ENCODE measurements at regions not wholly inside any gene's neighbourhood (a gene's known extent, or its start where the extent isn't known, plus 50 kb on each side); places are given as distances from the start of the nearest gene placed in this dataset.
"Not testable (repeated sequence)": the region's sequence is repeated elsewhere in the genome, so short reads cannot be mapped to it uniquely, and the experiment has no call there.

DNA sequence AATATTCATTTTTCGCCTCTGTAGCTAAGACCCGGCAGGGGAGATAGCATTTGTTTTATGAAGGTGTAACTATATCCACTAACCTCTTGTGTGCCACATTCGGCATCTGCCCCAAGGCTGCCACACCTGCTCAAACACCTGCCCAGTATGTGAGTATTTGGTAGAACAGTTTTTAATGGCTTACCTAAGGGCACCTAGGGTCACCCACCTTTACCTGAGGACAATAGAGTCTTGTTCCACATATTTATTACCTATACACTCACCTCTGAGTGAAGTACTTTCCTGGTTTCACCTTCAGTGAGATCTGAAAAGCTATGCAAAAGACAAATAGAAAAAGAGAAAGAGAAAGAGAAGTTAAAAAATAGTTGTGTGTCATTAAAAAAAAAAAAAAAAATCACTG lies 68.0 kb upstream of the PIP5K1B start:
- Histone ChIP-seq H3K9me3 (no peaks in the 10 kb centered on the region), H3K36me3 (ENCODE audit: low read depth) (no peaks in the 10 kb centered on the region), H3K4me3 (no peak overlapping the region), H3K4me1 (ENCODE audit: low read depth) (no peaks in the 10 kb centered on the region)
- peak; percentile 92 for ATAC-seq
- DNase-seq = peak; percentile 38 to 65 (median 57)
- TF ChIP-seq, protein P1, sequence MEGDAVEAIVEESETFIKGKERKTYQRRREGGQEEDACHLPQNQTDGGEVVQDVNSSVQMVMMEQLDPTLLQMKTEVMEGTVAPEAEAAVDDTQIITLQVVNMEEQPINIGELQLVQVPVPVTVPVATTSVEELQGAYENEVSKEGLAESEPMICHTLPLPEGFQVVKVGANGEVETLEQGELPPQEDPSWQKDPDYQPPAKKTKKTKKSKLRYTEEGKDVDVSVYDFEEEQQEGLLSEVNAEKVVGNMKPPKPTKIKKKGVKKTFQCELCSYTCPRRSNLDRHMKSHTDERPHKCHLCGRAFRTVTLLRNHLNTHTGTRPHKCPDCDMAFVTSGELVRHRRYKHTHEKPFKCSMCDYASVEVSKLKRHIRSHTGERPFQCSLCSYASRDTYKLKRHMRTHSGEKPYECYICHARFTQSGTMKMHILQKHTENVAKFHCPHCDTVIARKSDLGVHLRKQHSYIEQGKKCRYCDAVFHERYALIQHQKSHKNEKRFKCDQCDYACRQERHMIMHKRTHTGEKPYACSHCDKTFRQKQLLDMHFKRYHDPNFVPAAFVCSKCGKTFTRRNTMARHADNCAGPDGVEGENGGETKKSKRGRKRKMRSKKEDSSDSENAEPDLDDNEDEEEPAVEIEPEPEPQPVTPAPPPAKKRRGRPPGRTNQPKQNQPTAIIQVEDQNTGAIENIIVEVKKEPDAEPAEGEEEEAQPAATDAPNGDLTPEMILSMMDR (IDR thresholded peaks at IDR 0.05) = no peak
- intact Hi-C loops (cut with DNase I, micrococcal nuclease) = no loop called here

DNA sequence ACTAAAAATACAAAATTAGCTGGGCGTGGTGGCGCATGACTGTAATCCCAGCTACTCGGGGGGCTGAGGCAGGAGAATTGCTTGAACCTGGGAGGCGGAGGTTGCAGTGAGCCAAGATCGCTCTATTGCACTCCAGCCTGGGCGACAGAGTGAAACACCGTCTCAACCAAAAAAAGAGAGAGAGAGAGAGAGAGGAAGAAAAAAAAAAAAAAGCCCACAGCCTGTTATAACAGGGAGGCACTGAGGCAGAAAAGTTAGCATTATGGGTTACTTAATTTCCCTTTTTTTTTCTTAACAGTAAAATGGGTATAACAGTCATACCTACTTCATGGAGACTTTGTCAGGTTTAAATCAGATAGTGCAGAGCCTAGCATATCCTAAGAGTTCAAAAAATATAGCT lies 65.8 kb upstream of the PIP5K1B start:
- intact Hi-C loops (cut with DNase I, micrococcal nuclease); H3K9me3 ChIP-seq; H3K36me3 ChIP-seq (ENCODE audit: low read depth); H3K4me1 ChIP-seq (ENCODE audit: low read depth); H3K4me3 ChIP-seq; ATAC-seq; DNase-seq: not testable (repeated sequence)

DNA sequence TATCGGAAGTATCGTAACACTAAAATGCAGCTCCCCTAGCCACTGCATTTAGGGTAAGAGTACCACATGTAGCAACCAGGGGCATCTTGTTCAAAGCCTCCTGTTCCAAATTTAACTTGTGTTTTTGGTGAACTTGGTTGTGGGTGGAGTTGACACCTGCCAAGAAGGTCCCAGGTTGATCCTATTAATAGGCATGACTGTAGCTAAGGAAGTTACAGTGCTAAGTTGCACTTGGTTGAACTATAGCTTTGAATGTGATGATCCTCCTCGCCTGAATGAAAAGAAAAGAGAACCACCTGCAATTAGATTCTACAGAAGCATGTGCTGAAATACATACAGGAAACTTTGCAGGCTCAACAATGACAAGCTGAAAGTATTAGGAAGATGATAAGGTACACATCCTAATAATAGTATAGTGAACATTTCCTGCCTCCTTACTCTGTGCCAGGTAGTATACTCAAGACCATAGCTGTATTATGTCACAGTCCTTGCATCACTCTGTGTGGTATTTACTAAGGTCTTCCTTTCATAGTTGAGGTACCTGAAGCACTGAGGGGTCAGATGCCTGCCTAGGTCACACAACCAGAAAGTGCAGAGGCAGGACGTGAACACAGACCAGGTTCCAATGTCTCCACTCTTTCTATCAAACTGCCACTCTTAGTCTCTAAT lies 64.5 kb upstream of the PIP5K1B start:
- Histone ChIP-seq H3K4me3 (no peak overlapping the region), H3K9me3 (no peaks in the 10 kb centered on the region), H3K4me1 (ENCODE audit: low read depth) (no peaks in the 10 kb centered on the region), H3K36me3 (ENCODE audit: low read depth) (no peaks in the 10 kb centered on the region)
- intact Hi-C loops (cut with DNase I, micrococcal nuclease) = no loop called here
- no peak for DNase-seq
- ATAC-seq = peak; percentile 25
- TF ChIP-seq, protein P1 (IDR thresholded peaks at IDR 0.05) = no peak

GRCh38 chr9:68643901-68644809 lies 60.9 kb upstream of the PIP5K1B start:
- DNase-seq (no peak), ATAC-seq (peak; percentile 50)
- no peaks in the 10 kb centered on the region for H3K9me3 ChIP-seq
- intact Hi-C loops (cut with DNase I, micrococcal nuclease) = no loop called here
- no peaks in the 10 kb centered on the region for H3K36me3 ChIP-seq (ENCODE audit: low read depth)
- no peaks in the 10 kb centered on the region for H3K4me1 ChIP-seq (ENCODE audit: low read depth)
- TF ChIP-seq, protein P1 (IDR thresholded peaks at IDR 0.05) = no peak
- H3K4me3 ChIP-seq = no peak overlapping the region

DNA sequence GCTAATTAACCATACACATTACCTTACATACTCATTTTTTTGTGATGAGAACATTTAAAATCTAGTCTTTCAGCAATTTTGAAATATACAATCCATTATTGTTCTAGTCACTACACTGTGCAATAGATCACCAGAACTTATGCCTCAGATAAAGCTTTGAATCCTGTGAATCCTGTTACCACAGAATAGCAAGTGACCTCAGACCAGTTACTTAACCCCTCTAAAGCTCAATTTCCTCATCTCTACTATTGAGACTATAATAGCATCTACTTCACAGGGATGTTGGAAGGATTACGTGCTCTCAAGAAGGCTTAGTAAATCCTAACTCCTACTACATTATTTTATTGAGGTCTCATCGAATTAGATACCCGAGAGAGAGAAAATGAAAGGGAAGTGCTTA lies 60.2 kb upstream of the PIP5K1B start:
- intact Hi-C loops (cut with DNase I, micrococcal nuclease) = no loop called here
- no peaks in the 10 kb centered on the region for H3K4me1 ChIP-seq (ENCODE audit: low read depth)
- ATAC-seq (no peak), DNase-seq (no peak)
- no peak overlapping the region for H3K4me3 ChIP-seq
- H3K36me3 ChIP-seq (ENCODE audit: low read depth) = no peaks in the 10 kb centered on the region
- H3K9me3 ChIP-seq = no peaks in the 10 kb centered on the region
- TF ChIP-seq, protein P1 (IDR thresholded peaks at IDR 0.05) = no peak

- Histone ChIP-seq H3K4me3 (no peak overlapping the region), H3K9me3 (no peaks in the 10 kb centered on the region), H3K36me3 (ENCODE audit: low read depth) (no peaks in the 10 kb centered on the region), H3K4me1 (ENCODE audit: low read depth) (peaks cover 10% of the 10 kb centered on the region)
- ATAC-seq (peak; percentile 63), DNase-seq (no peak)
- intact Hi-C loops (cut with DNase I, micrococcal nuclease) = no loop called here
- TF ChIP-seq, protein P1 (IDR thresholded peaks at IDR 0.05) = no peak
These were observed 56.9 kb upstream of the PIP5K1B start for GRCh38 chr9:68648164-68648563.

Data from mucosa of descending colon (tissue), 3 donors.